SK-N-SH (cell line): ENCODE measurements at regions not wholly inside any gene's neighbourhood (a gene's known extent, or its start where the extent isn't known, plus 50 kb on each side); places are given as distances from the start of the nearest gene placed in this dataset.

ENCODE experiments used
- CTCF ChIA-PET: fragments of 300-600, 350-600 bp; formaldehyde crosslinking; extraction: SDS; loops from one replicate; lab custom pipeline; 2021; lab: Yijun Ruan, JAX
- POLR2A ChIA-PET: fragments of 350-600 bp; sonication (Branson Sonifier 250); formaldehyde crosslinking; extraction: SDS; loops from one replicate; lab custom pipeline; 2020; ENCODE audit warnings: antibody characterized with exemption, inconsistent platforms; lab: Yijun Ruan, JAX
- DNase-seq: peaks from one replicate; pipeline ENCODE4 v3.0.0; 2012
- H2AFZ ChIP-seq: fragments of 200-600 bp; sonication (generic); 2 replicates; pipeline ENCODE4 v1.8.1; 2016; ENCODE audit warnings: antibody characterized with exemption, mild to moderate bottlenecking, low read depth
- H3F3A ChIP-seq: fragments of 200-600 bp; sonication (generic); replicated peaks from 2 replicates; pipeline ENCODE3; 2016; ENCODE audit warnings: antibody characterized with exemption, mild to moderate bottlenecking; ENCODE audit not compliant: insufficient read depth
- H3K27ac ChIP-seq, 2 experiments: fragments of 200-500 bp in 1 of 2; fragments of 200-600 bp in 1 of 2; sonication (Bioruptor generic) in 1 of 2; sonication (generic), shearing (Covaris generic) in 1 of 2; 2 replicates each; pipeline versions ENCODE4 v1.5.1 to v1.6.1; 2014 to 2016; ENCODE audit warnings: low read depth in 2 of 2, inconsistent platforms in 1 of 2, low read length in 1 of 2, mild to moderate bottlenecking in 1 of 2, mixed read lengths in 1 of 2
- H3K27me3 ChIP-seq: fragments of 200-600 bp; sonication (generic), shearing (Covaris generic); 2 replicates; pipeline ENCODE4 v1.6.1; 2016; ENCODE audit warnings: mixed run types; ENCODE audit not compliant: insufficient read depth
- H3K36me3 ChIP-seq, 2 experiments: fragments of 200-500 bp in 1 of 2; fragments of 200-600 bp in 1 of 2; sonication (Bioruptor generic) in 1 of 2; sonication (generic) in 1 of 2; replicated peaks in 1 of 2; 2 replicates each; pipeline versions ENCODE3 to v1.5.1; 2014 to 2016; ENCODE audit warnings: low read length in 1 of 2, mild to moderate bottlenecking in 1 of 2; ENCODE audit not compliant: insufficient read depth in 2 of 2, control insufficient read depth in 1 of 2
- H3K4me1 ChIP-seq, 2 experiments: fragments of 200-500 bp in 1 of 2; fragments of 200-600 bp in 1 of 2; sonication (Bioruptor generic) in 1 of 2; sonication (generic), shearing (Covaris generic) in 1 of 2; 2 replicates each; pipeline versions ENCODE4 v1.5.1 to v1.6.1; 2014 to 2016; ENCODE audit warnings: low read depth in 1 of 2, low read length in 1 of 2, mixed run types in 1 of 2; ENCODE audit not compliant: insufficient read depth in 2 of 2, control insufficient read depth in 1 of 2
- H3K4me2 ChIP-seq: fragments of 200-600 bp; sonication (generic), shearing (Covaris generic); 2 replicates; pipeline ENCODE4 v1.6.1; 2017; ENCODE audit warnings: mixed run types
- H3K4me3 ChIP-seq, 2 experiments: fragments of 200-500 bp in 1 of 2; fragments of 200-600 bp in 1 of 2; sonication (Bioruptor generic) in 1 of 2; sonication (generic), shearing (Covaris generic) in 1 of 2; 2 replicates each; pipeline versions ENCODE4 v1.5.1 to v1.8.1; 2014 to 2016; ENCODE audit warnings: low read depth in 2 of 2, inconsistent platforms in 1 of 2, low read length in 1 of 2, mild to moderate bottlenecking in 1 of 2, mixed read lengths in 1 of 2, moderate library complexity in 1 of 2
- H3K79me2 ChIP-seq: fragments of 200-600 bp; sonication (generic); 2 replicates; pipeline ENCODE4 v1.8.1; 2017; ENCODE audit warnings: mild to moderate bottlenecking; ENCODE audit not compliant: insufficient read depth
- H3K9ac ChIP-seq: fragments of 200-600 bp; sonication (generic); 2 replicates; pipeline ENCODE4 v1.6.1; 2017; ENCODE audit warnings: mixed run types
- H3K9me2 ChIP-seq: fragments of 200-600 bp; sonication (generic); 2 replicates; pipeline ENCODE4 v1.6.1; 2017; ENCODE audit warnings: mixed run types
- H3K9me3 ChIP-seq: fragments of 200-600 bp; sonication (generic); 2 replicates; pipeline ENCODE4 v1.6.1; 2017; ENCODE audit warnings: mixed run types, mild to moderate bottlenecking, moderate library complexity
- H4K20me1 ChIP-seq: fragments of 200-600 bp; sonication (generic); 2 replicates; pipeline ENCODE4 v1.6.1; 2017; ENCODE audit warnings: mild to moderate bottlenecking, mixed run types; ENCODE audit not compliant: insufficient read depth
- CHD2 ChIP-seq: fragments of 150-350 bp; IDR thresholded peaks from 2 replicates; pipeline ENCODE4 v1.6.1; 2018; ENCODE audit warnings: low read length; ENCODE audit not compliant: partially characterized antibody
- EP300 ChIP-seq, 2 experiments: IDR thresholded peaks; 2 replicates each; pipeline versions ENCODE4 v1.4.0 to v1.6.1; 2012; ENCODE audit warnings: borderline replicate concordance in 1 of 2, low read depth in 1 of 2, low read length in 1 of 2
- FOSL2 ChIP-seq: IDR thresholded peaks from 2 replicates; pipeline ENCODE4 v1.4.0; 2012; ENCODE audit warnings: low read depth, mild to moderate bottlenecking, moderate library complexity, borderline replicate concordance
- FOXJ3 ChIP-seq: sonication (generic); formaldehyde crosslinking; IDR thresholded peaks from 2 replicates; pipeline ENCODE4 v1.5.1; 2020; ENCODE audit warnings: mild to moderate bottlenecking, missing genetic modification reagents
- GABPA ChIP-seq: IDR thresholded peaks from 2 replicates; pipeline ENCODE4 v1.4.0; 2012; ENCODE audit warnings: low read depth, mild to moderate bottlenecking
- GATA2 ChIP-seq: sonication (generic); formaldehyde crosslinking; IDR thresholded peaks from 2 replicates; pipeline ENCODE4 v1.5.0; 2020; ENCODE audit warnings: mild to moderate bottlenecking, missing genetic modification reagents
- NFIC ChIP-seq: IDR thresholded peaks from 2 replicates; pipeline ENCODE4 v1.4.0; 2012; ENCODE audit warnings: borderline replicate concordance
- PBX3 ChIP-seq: IDR thresholded peaks from 2 replicates; pipeline ENCODE4; 2012
- POLR2AphosphoS5 ChIP-seq: IDR thresholded peaks from 2 replicates; pipeline ENCODE4 v1.6.1; 2012; ENCODE audit warnings: low read depth, low read length
- RCOR1 ChIP-seq: fragments of 150-350 bp; IDR thresholded peaks from 2 replicates; pipeline ENCODE4 v1.6.1; 2017; ENCODE audit warnings: antibody characterized with exemption, low read length
- SIN3A ChIP-seq: IDR thresholded peaks from 2 replicates; pipeline ENCODE4 v1.6.1; 2012; ENCODE audit warnings: low read depth, mild to moderate bottlenecking, low read length, moderate library complexity, borderline replicate concordance
- TEAD4 ChIP-seq: IDR thresholded peaks from 2 replicates; pipeline ENCODE4 v1.4.0; 2012; ENCODE audit warnings: mild to moderate bottlenecking, borderline replicate concordance; ENCODE audit not compliant: insufficient read depth
- WGBS: methylation state at CpG from one replicate; pipeline ENCODE4 v1.1.6; 2017; ENCODE audit warnings: low lambda C conversion rate; 5-methylcytosine and 5-hydroxymethylcytosine counted together
- TF ChIP-seq, protein P1 (sequence below): IDR thresholded peaks from 2 replicates; pipeline ENCODE4 v1.4.0; 2012; ENCODE audit warnings: low read depth

GRCh38 chr4:189445613-189446012, 495.1 kb upstream of the FRG1 start:
- Histone ChIP-seq H2AFZ (no peak overlapping the region), H3K4me3 (no peak overlapping the region), H3K9me2 (no peaks in the 10 kb centered on the region), H3K4me2 (no peak overlapping the region), H3K4me1 (no peaks in the 10 kb centered on the region; a peak in 2 of 4 replicates), H3K36me3 (no peaks in the 10 kb centered on the region), H4K20me1 (no peaks in the 10 kb centered on the region), H3K9ac (no peak overlapping the region), H3K27me3 (no peaks in the 10 kb centered on the region), H3F3A (no peaks in the 10 kb centered on the region), H3K27ac (peak overlapping the region in 1 of 2 experiments; percentile 68; a peak in 2 of 4 replicates)
- POLR2A ChIA-PET, result no interaction called here
- no peak for TF ChIP-seq PBX3
- TF ChIP-seq CHD2, result peak; percentile 60
- TF ChIP-seq GATA2, result peak; percentile 74
- no peak for TF ChIP-seq NFIC
- no peak for TF ChIP-seq POLR2AphosphoS5
- peak; percentile 88 for TF ChIP-seq RCOR1
- no peak for TF ChIP-seq SIN3A
- TF ChIP-seq FOXJ3 (CRISPR knock-in tag), result 0 out of 2 replicates have a peak, but pooled peaks have one; percentile 39
- TF ChIP-seq, protein P1, sequence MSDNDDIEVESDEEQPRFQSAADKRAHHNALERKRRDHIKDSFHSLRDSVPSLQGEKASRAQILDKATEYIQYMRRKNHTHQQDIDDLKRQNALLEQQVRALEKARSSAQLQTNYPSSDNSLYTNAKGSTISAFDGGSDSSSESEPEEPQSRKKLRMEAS, result no peak
- peak in 1 of 2 experiments; percentile 75; a peak in 1 of 4 replicates for TF ChIP-seq EP300 (IDR thresholded peaks at IDR 0.05; ENCODE audit: borderline replicate concordance in 1 of 2, low read depth in 1 of 2, low read length in 1 of 2)
- TF ChIP-seq, all 33 proteins: peak for 5
- peak; percentile 40 for DNase-seq
- CTCF ChIA-PET, result interaction anchor here (1.4 to 1.5 kb wide), 2 partner anchors 16 to 22 kb away, joined by 3 read pairs; no protein-coding TSS in a partner anchor
- no peaks in the 10 kb centered on the region for H3K9me3 ChIP-seq
- no peaks in the 10 kb centered on the region for H3K79me2 ChIP-seq

DNA sequence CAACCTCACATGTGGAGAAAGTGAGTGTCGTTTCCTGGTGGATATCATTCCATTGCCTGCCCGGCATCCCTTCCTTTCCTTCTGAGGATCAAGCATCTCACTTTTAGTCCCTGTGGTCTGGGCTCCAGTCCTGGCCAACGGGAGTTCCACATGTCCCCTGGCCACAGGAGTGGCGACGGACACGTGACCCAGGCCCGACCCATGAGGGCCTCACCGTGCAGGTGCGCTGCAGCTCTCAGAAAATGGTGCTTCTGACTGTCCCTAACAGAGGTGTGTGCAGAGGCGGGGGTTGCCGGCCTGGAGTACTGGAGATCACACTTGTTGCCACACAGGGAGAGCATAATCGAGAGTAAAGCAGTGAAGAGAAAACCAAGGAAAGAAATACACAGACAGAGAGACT, 476.9 kb upstream of the FRG1 start:
- Histone ChIP-seq H3K9me2 (no peaks in the 10 kb centered on the region), H4K20me1 (no peaks in the 10 kb centered on the region), H3K4me3 (no peak overlapping the region), H2AFZ (no peak overlapping the region), H3K4me2 (no peak overlapping the region), H3K9ac (no peak overlapping the region), H3K27ac (no peak overlapping the region), H3K27me3 (no peaks in the 10 kb centered on the region), H3K36me3 (no peaks in the 10 kb centered on the region), H3K9me3 (peaks cover 6% of the 10 kb centered on the region; the same call in 1 of the 2 replicates), H3F3A (peaks cover 3% of the 10 kb centered on the region), H3K79me2 (no peaks in the 10 kb centered on the region), H3K4me1 (no peaks in the 10 kb centered on the region)
- 32% methylated on average over 12 of the region's 12 CpGs for WGBS
- TF ChIP-seq GABPA (no peak), TEAD4 (no peak)
- no peak for DNase-seq
- ChIA-PET CTCF (no interaction called here), POLR2A (no interaction called here)

- POLR2A ChIA-PET, result no interaction called here
- no peaks in the 10 kb centered on the region for H3K9me2 ChIP-seq
- H4K20me1 ChIP-seq, result no peaks in the 10 kb centered on the region
- DNase-seq, result no peak
- CTCF ChIA-PET, result no interaction called here
- no peaks in the 10 kb centered on the region for H3K27me3 ChIP-seq
- 23% methylated on average over 2 of the region's 2 CpGs for WGBS
- TF ChIP-seq FOSL2, result no peak
- no peaks in the 10 kb centered on the region for H3K9me3 ChIP-seq
- H3K27ac ChIP-seq, result no peak overlapping the region
- H2AFZ ChIP-seq, result no peak overlapping the region
- no peaks in the 10 kb centered on the region for H3K79me2 ChIP-seq
- H3F3A ChIP-seq, result no peaks in the 10 kb centered on the region
- no peak overlapping the region for H3K4me3 ChIP-seq
- H3K4me2 ChIP-seq, result no peak overlapping the region
- H3K36me3 ChIP-seq, result no peaks in the 10 kb centered on the region
- H3K9ac ChIP-seq, result no peak overlapping the region
- peaks cover 0 to 5% of the 10 kb centered on the region in 2 experiments; a peak in 1 of 4 replicates for H3K4me1 ChIP-seq
Observed at GRCh38 chr4:189494407-189494806, 446.3 kb upstream of the FRG1 start.
